ENCODE measurements at regions not wholly inside any gene's neighbourhood (a gene's known extent, or its start where the extent isn't known, plus 50 kb on each side); places are given as distances from the start of the nearest gene placed in this dataset.

- peak; percentile 50; the same call in 1 of the 2 replicates for TF ChIP-seq TBX2 (CRISPR knock-in tag; IDR thresholded peaks at IDR 0.05; ENCODE audit: borderline replicate concordance)
- no peak for TF ChIP-seq NONO (IDR thresholded peaks at IDR 0.05)
- no peak for TF ChIP-seq NONO (CRISPR knock-in tag; conservative IDR thresholded peaks at IDR 0.05)
- no peak for TF ChIP-seq ZEB1 (IDR thresholded peaks at IDR 0.05; ENCODE audit: insufficient replicate concordance, low read depth)
- no peak for TF ChIP-seq CSRNP2 (CRISPR knock-in tag; conservative IDR thresholded peaks at IDR 0.05; ENCODE audit: low read depth)
- no peak for TF ChIP-seq PBX2 (CRISPR knock-in tag; IDR thresholded peaks at IDR 0.05)
- no peak for TF ChIP-seq ZNF33A (CRISPR knock-in tag; IDR thresholded peaks at IDR 0.05; ENCODE audit: borderline replicate concordance)
- TF ChIP-seq EP300 (IDR thresholded peaks at IDR 0.05; ENCODE audit: low read depth in 2 of 2, low read length in 2 of 2), result no peak
- TF ChIP-seq EP300 (CRISPR knock-in tag; IDR thresholded peaks at IDR 0.05; ENCODE audit: borderline replicate concordance), result no peak
- TF ChIP-seq PCBP1 (IDR thresholded peaks at IDR 0.05; ENCODE audit: borderline replicate concordance, low read depth, low read length), result no peak
- TF ChIP-seq ZNF432 (CRISPR knock-in tag; IDR thresholded peaks at IDR 0.05; ENCODE audit: borderline replicate concordance), result no peak
- TF ChIP-seq GFI1 (CRISPR knock-in tag; IDR thresholded peaks at IDR 0.05; ENCODE audit: borderline replicate concordance), result no peak
- TF ChIP-seq MTA3 (CRISPR knock-in tag; IDR thresholded peaks at IDR 0.05), result no peak
- TF ChIP-seq SMAD1 (CRISPR knock-in tag; IDR thresholded peaks at IDR 0.05; ENCODE audit: borderline replicate concordance, low read depth), result no peak
- no peak for TF ChIP-seq ZNF230 (CRISPR knock-in tag; IDR thresholded peaks at IDR 0.05)
- no peak for TF ChIP-seq MXD1 (CRISPR knock-in tag; IDR thresholded peaks at IDR 0.05)
- no peak for TF ChIP-seq PPARG (CRISPR knock-in tag; conservative IDR thresholded peaks at IDR 0.05)
- TF ChIP-seq ZNF660 (CRISPR knock-in tag; IDR thresholded peaks at IDR 0.05; ENCODE audit: borderline replicate concordance, low read depth), result no peak
- TF ChIP-seq THAP11 (CRISPR knock-in tag; IDR thresholded peaks at IDR 0.05), result no peak
- TF ChIP-seq BCL6 (CRISPR knock-in tag; IDR thresholded peaks at IDR 0.05), result peak; percentile 73
- no peak for TF ChIP-seq ZNF10 (CRISPR knock-in tag; IDR thresholded peaks at IDR 0.05; ENCODE audit: borderline replicate concordance, low read depth)
- TF ChIP-seq RELA (CRISPR knock-in tag; IDR thresholded peaks at IDR 0.05), result no peak
- TF ChIP-seq PRPF4 (IDR thresholded peaks at IDR 0.05; ENCODE audit: low read depth, low read length, poor library complexity, severe bottlenecking), result no peak
- no peak for TF ChIP-seq ZBTB1 (CRISPR knock-in tag; IDR thresholded peaks at IDR 0.05; ENCODE audit: borderline replicate concordance)
- TF ChIP-seq ZNF274 (CRISPR knock-in tag; IDR thresholded peaks at IDR 0.05), result no peak
- TF ChIP-seq ATF3 (CRISPR knock-in tag; IDR thresholded peaks at IDR 0.05), result peak; percentile 76
- peak; percentile 55; the same call in 1 of the 2 replicates for TF ChIP-seq HMG20A (CRISPR knock-in tag; IDR thresholded peaks at IDR 0.05; ENCODE audit: borderline replicate concordance)
- TF ChIP-seq ZNF839 (CRISPR knock-in tag; IDR thresholded peaks at IDR 0.05; ENCODE audit: borderline replicate concordance), result no peak
- no peak for TF ChIP-seq RAD51 (IDR thresholded peaks at IDR 0.05; ENCODE audit: borderline replicate concordance)
- TF ChIP-seq FOXA1 (IDR thresholded peaks at IDR 0.05), result no peak
- TF ChIP-seq FOXA1 (CRISPR knock-in tag; IDR thresholded peaks at IDR 0.05), result no peak; the same call in 1 of the 2 replicates
These were observed 66.1 kb upstream of the SMURF2 start (continued) for GRCh38 chr17:64728041-64728695.

All from HepG2 (cell line).